ENCODE measurements at regions not wholly inside any gene's neighbourhood (a gene's known extent, or its start where the extent isn't known, plus 50 kb on each side); places are given as distances from the start of the nearest gene placed in this dataset.

DNA sequence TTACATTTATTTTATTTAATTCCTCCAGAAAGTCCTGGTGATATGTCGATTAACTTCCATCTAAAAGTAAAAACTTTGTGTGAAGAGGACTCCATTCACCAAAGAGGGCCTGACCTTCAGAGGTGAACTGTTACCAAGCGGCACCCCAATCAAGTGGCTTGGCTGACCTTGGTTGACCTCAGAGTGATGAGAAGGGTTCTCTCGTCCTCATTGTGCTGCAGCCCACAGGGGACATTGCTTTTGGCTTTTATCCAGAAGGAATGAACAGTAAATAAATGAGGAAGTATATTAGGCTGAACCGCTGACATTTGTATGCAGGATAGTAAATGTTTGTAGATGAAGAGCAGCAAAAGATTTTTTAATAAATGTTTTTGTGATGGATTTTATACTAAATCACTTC, 172.4 kb upstream of the MKI67 start:
- H3K9me3 ChIP-seq = no peaks in the 10 kb centered on the region
- no peak overlapping the region for H3K4me3 ChIP-seq (ENCODE audit: low read depth in 2 of 2, low read length in 1 of 2)
- WGBS (ENCODE audit: low lambda C conversion rate) = 31% methylated on average over 4 of the region's 4 CpGs
- no peak overlapping the region for H3K4me2 ChIP-seq
- H3F3A ChIP-seq (replicated peaks; ENCODE audit: insufficient read depth) = no peaks in the 10 kb centered on the region
- no peak for DNase-seq
- CTCF ChIA-PET = no interaction called here
- TF ChIP-seq TAF1 (IDR thresholded peaks at IDR 0.05; ENCODE audit: borderline replicate concordance, low read depth, low read length) (no peak), SMC3 (IDR thresholded peaks at IDR 0.05; ENCODE audit: low read depth, low read length) (no peak), RCOR1 (IDR thresholded peaks at IDR 0.05; ENCODE audit: low read length) (no peak), RXRA (IDR thresholded peaks at IDR 0.05; ENCODE audit: borderline replicate concordance, low read depth) (no peak), RAD21 (IDR thresholded peaks at IDR 0.05; ENCODE audit: low read length) (no peak), JUND (IDR thresholded peaks at IDR 0.05) (no peak), SIN3A (IDR thresholded peaks at IDR 0.05; ENCODE audit: borderline replicate concordance, low read depth, low read length) (no peak), EZH2phosphoT487 (IDR thresholded peaks at IDR 0.05; ENCODE audit: borderline replicate concordance, low read depth) (no peak), ELF1 (IDR thresholded peaks at IDR 0.05) (no peak), MXI1 (IDR thresholded peaks at IDR 0.05; ENCODE audit: low read depth, low read length) (no peak), NRF1 (IDR thresholded peaks at IDR 0.05; ENCODE audit: low read depth, low read length) (no peak), FOXM1 (IDR thresholded peaks at IDR 0.05; ENCODE audit: low read depth) (no peak), FOSL2 (IDR thresholded peaks at IDR 0.05; ENCODE audit: borderline replicate concordance, low read depth) (no peak), GATA2 (CRISPR knock-in tag; IDR thresholded peaks at IDR 0.05) (no peak), RFX5 (IDR thresholded peaks at IDR 0.05; ENCODE audit: low read length) (no peak), EP300 (IDR thresholded peaks at IDR 0.05; ENCODE audit: borderline replicate concordance in 1 of 2, low read depth in 1 of 2, low read length in 1 of 2) (no peak), NFIC (IDR thresholded peaks at IDR 0.05; ENCODE audit: borderline replicate concordance) (no peak)
- TF ChIP-seq, protein P1, sequence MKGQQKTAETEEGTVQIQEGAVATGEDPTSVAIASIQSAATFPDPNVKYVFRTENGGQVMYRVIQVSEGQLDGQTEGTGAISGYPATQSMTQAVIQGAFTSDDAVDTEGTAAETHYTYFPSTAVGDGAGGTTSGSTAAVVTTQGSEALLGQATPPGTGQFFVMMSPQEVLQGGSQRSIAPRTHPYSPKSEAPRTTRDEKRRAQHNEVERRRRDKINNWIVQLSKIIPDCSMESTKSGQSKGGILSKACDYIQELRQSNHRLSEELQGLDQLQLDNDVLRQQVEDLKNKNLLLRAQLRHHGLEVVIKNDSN (IDR thresholded peaks at IDR 0.05; ENCODE audit: borderline replicate concordance, low read depth) = no peak
- TF ChIP-seq, protein P2, sequence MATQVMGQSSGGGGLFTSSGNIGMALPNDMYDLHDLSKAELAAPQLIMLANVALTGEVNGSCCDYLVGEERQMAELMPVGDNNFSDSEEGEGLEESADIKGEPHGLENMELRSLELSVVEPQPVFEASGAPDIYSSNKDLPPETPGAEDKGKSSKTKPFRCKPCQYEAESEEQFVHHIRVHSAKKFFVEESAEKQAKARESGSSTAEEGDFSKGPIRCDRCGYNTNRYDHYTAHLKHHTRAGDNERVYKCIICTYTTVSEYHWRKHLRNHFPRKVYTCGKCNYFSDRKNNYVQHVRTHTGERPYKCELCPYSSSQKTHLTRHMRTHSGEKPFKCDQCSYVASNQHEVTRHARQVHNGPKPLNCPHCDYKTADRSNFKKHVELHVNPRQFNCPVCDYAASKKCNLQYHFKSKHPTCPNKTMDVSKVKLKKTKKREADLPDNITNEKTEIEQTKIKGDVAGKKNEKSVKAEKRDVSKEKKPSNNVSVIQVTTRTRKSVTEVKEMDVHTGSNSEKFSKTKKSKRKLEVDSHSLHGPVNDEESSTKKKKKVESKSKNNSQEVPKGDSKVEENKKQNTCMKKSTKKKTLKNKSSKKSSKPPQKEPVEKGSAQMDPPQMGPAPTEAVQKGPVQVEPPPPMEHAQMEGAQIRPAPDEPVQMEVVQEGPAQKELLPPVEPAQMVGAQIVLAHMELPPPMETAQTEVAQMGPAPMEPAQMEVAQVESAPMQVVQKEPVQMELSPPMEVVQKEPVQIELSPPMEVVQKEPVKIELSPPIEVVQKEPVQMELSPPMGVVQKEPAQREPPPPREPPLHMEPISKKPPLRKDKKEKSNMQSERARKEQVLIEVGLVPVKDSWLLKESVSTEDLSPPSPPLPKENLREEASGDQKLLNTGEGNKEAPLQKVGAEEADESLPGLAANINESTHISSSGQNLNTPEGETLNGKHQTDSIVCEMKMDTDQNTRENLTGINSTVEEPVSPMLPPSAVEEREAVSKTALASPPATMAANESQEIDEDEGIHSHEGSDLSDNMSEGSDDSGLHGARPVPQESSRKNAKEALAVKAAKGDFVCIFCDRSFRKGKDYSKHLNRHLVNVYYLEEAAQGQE (IDR thresholded peaks at IDR 0.05; ENCODE audit: low read depth, low read length) = no peak
- TF ChIP-seq, protein P3, sequence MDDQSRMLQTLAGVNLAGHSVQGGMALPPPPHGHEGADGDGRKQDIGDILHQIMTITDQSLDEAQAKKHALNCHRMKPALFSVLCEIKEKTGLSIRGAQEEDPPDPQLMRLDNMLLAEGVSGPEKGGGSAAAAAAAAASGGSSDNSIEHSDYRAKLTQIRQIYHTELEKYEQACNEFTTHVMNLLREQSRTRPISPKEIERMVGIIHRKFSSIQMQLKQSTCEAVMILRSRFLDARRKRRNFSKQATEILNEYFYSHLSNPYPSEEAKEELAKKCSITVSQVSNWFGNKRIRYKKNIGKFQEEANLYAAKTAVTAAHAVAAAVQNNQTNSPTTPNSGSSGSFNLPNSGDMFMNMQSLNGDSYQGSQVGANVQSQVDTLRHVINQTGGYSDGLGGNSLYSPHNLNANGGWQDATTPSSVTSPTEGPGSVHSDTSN (IDR thresholded peaks at IDR 0.05) = no peak
- POLR2A ChIA-PET = no interaction called here
- H2AFZ ChIP-seq (ENCODE audit: low read depth) = no peak overlapping the region
- no peak overlapping the region for H3K9ac ChIP-seq
- H3K27me3 ChIP-seq (ENCODE audit: insufficient read depth) = no peaks in the 10 kb centered on the region
- no peak overlapping the region for H3K27ac ChIP-seq (ENCODE audit: low read depth in 2 of 2, low read length in 1 of 2)
- no peaks in the 10 kb centered on the region; a peak in 1 of 4 replicates for H3K4me1 ChIP-seq (ENCODE audit: control insufficient read depth in 1 of 2, insufficient read depth in 2 of 2, low read depth in 1 of 2, low read length in 1 of 2)
- H4K20me1 ChIP-seq (ENCODE audit: insufficient read depth) = no peaks in the 10 kb centered on the region
- no peaks in the 10 kb centered on the region for H3K36me3 ChIP-seq (replicated peaks in 1 of 2; ENCODE audit: control insufficient read depth in 1 of 2, insufficient read depth in 2 of 2, low read length in 1 of 2)
- H3K79me2 ChIP-seq (ENCODE audit: insufficient read depth) = no peaks in the 10 kb centered on the region
- no peaks in the 10 kb centered on the region for H3K9me2 ChIP-seq
